Heart left ventricle (tissue), 16 donors: ENCODE measurements at regions not wholly inside any gene's neighbourhood (a gene's known extent, or its start where the extent isn't known, plus 50 kb on each side); places are given as distances from the start of the nearest gene placed in this dataset.

Source experiments
- ATAC-seq, 4 donors: fragments of 200-7000 bp; cut with Tn5 transposase; one replicate each; pipeline ENCODE4 v1.9.1; 2020 to 2022; ENCODE audit warnings: moderate library complexity in 4 of 4, mild to moderate bottlenecking in 3 of 4, moderate number of reproducible peaks in 1 of 4
- DNase-seq, 5 donors: peaks; one replicate each; pipeline ENCODE4 v3.0.0-alpha.2; 2020
- H3K27ac ChIP-seq, 12 donors: fragments of 200-600 bp; sonication (generic) in 4 of 12; one replicate each; pipeline versions ENCODE4 v1.5.0 to v1.8.0; 2016 to 2022; ENCODE audit warnings: mild to moderate bottlenecking in 2 of 12
- H3K27me3 ChIP-seq, 9 donors: fragments of 200-600 bp; sonication (generic) in 2 of 9; one replicate each; pipeline versions ENCODE4 v1.5.1 to v1.8.0; 2016 to 2022; ENCODE audit warnings: mild to moderate bottlenecking in 3 of 9
- H3K36me3 ChIP-seq, 9 donors: fragments of 200-600 bp; sonication (generic) in 2 of 9; one replicate each; pipeline versions ENCODE4 v1.5.0 to v1.8.0; 2018 to 2022; ENCODE audit warnings: mild to moderate bottlenecking in 2 of 9
- H3K4me1 ChIP-seq, 12 donors: fragments of 200-600 bp; sonication (generic) in 4 of 12; one replicate each; pipeline versions ENCODE4 v1.5.0 to v1.8.0; 2016 to 2022; ENCODE audit warnings: mild to moderate bottlenecking in 3 of 12
- H3K4me3 ChIP-seq, 12 donors: fragments of 200-600 bp; sonication (generic) in 4 of 12; one replicate each; pipeline versions ENCODE4 v1.5.0 to v1.8.0; 2017 to 2022; ENCODE audit warnings: mild to moderate bottlenecking in 9 of 12, moderate library complexity in 4 of 12
- H3K9me3 ChIP-seq, 12 donors: fragments of 200-600 bp; sonication (generic) in 4 of 12; one replicate each; pipeline versions ENCODE4 v1.5.0 to v1.8.0; 2016 to 2022; ENCODE audit warnings: mild to moderate bottlenecking in 1 of 12
- CTCF ChIP-seq, 12 donors: fragments of 200-600 bp; sonication (generic) in 4 of 12; IDR thresholded peaks; one replicate each; pipeline versions ENCODE4 v1.5.0 to v1.8.0; 2018 to 2022; ENCODE audit warnings: antibody characterized with exemption in 12 of 12, mild to moderate bottlenecking in 5 of 12
- POLR2A ChIP-seq, 2 donors: fragments of 450-650 bp; IDR thresholded peaks; one replicate each; pipeline ENCODE4 v1.6.1; 2017; ENCODE audit warnings: antibody characterized with exemption in 2 of 2, mild to moderate bottlenecking in 2 of 2, moderate library complexity in 2 of 2
- WGBS, 4 donors: extraction: QIAGEN DNeasy Blood & Tissue Kit in 2 of 4; methylation state at CpG; one replicate each; pipeline versions ENCODE4 v1.1.5 to v1.1.7; 2013 to 2018; 5-methylcytosine and 5-hydroxymethylcytosine counted together
- intact Hi-C, 10 donors: fragments of 100-400 bp; cut with DNase I; formaldehyde crosslinking; loops; one replicate each; pipeline versions ENCODE4 v1.11.1 to v1.14.2; 2022
- donor health status: ischemic (EF 13 %, LVEDD 7.1; RV severe dilation, severe dysfunction).
- donor health status: healthy with polysubstance abuse.
- donor health status: DM: no; HTN: yes; CAD: no.
- donor health status: DM: no; HTN: no; CAD: no.
- donor health status: ischemic (EF 25% LVEDD 6.9; RV normal size, moderate dysfunction).
- donor health status: ischemic (EF 25% LVEDD 5.7; RV mildly dilated, moderate dysfunction).
- donor health status: healthy.
- donor health status: DM: yes; HTN: yes; CAD: no.
- donor health status: ischemic (EF 35%, LVEDD 5.7; RV mildly dilated, moderate dysfunction).
- donor health status: nonischemic (EF 11% LVEDD 7.7; RV severe dilation, severe dysfunction).
- donor health status: DM: yes; HTN: yes; CAD: no.
- donor health status: PGD.
- donor health status: ischemic (EF 29% LVEDD 5.4; RV normal size, mild dysfunction).
- donor health status: nonischemic (EF 23%, LVEDD 6.1; RV moderate dilation, normal function).

GRCh38 chr19:31575846-31576335 is 226.7 kb upstream of the TSHZ3 start:
- WGBS, 4 donors = 74 to 79% (median 76%) methylated on average over 11 of the region's 11 CpGs
- H3K36me3 ChIP-seq = no peaks in the 10 kb centered on the region
- H3K27ac ChIP-seq = no peak overlapping the region
- TF ChIP-seq CTCF (IDR thresholded peaks at IDR 0.05) (no peak), POLR2A (IDR thresholded peaks at IDR 0.05) (no peak)
- intact Hi-C loops = no loop called here
- H3K4me3 ChIP-seq = no peak overlapping the region
- no peak for ATAC-seq
- H3K4me1 ChIP-seq = no peaks in the 10 kb centered on the region
- no peaks in the 10 kb centered on the region for H3K9me3 ChIP-seq
- peaks cover 0 to 11% (median 0%) of the 10 kb centered on the region in 9 donors for H3K27me3 ChIP-seq
- no peak for DNase-seq

GRCh38 chr19:31578326-31578725 is 229.1 kb upstream of the TSHZ3 start:
- TF ChIP-seq POLR2A (IDR thresholded peaks at IDR 0.05) = no peak
- WGBS, 4 donors = 73 to 84% (median 77%) methylated on average over 3 of the region's 3 CpGs
- intact Hi-C loops = no loop called here
- Histone ChIP-seq H3K36me3 (no peaks in the 10 kb centered on the region), H3K9me3 (no peaks in the 10 kb centered on the region), H3K27me3 (peaks cover 0 to 11% (median 0%) of the 10 kb centered on the region in 9 donors), H3K27ac (no peak overlapping the region), H3K4me3 (no peak overlapping the region), H3K4me1 (peaks cover 0 to 4% (median 0%) of the 10 kb centered on the region in 12 donors)
- ATAC-seq (no peak), DNase-seq (no peak)

- Histone ChIP-seq H3K4me1 (peaks cover 0 to 4% (median 0%) of the 10 kb centered on the region in 12 donors), H3K36me3 (no peaks in the 10 kb centered on the region), H3K27ac (peak overlapping the region in 3 of 12 donors; percentile 17 to 31 (median 24)), H3K27me3 (peaks cover 0 to 6% (median 0%) of the 10 kb centered on the region in 9 donors), H3K4me3 (no peak overlapping the region), H3K9me3 (no peaks in the 10 kb centered on the region)
- WGBS, 4 donors = 52 to 77% (median 69%) methylated on average over 1 of the region's 1 CpG
- peak in 3 of 4 donors; percentile 36 to 73 (median 55) for ATAC-seq
- intact Hi-C loops = no loop called here
- TF ChIP-seq POLR2A (IDR thresholded peaks at IDR 0.05) (no peak), CTCF (IDR thresholded peaks at IDR 0.05) (no peak)
- no peak for DNase-seq
Observed at GRCh38 chr19:31583148-31583547, 233.9 kb upstream of the TSHZ3 start.

GRCh38 chr19:31586282-31586681 is 237.0 kb upstream of the TSHZ3 start:
- intact Hi-C loops = no loop called here
- TF ChIP-seq POLR2A (IDR thresholded peaks at IDR 0.05) = no peak
- no peak for TF ChIP-seq CTCF (IDR thresholded peaks at IDR 0.05)
- Histone ChIP-seq H3K36me3 (no peaks in the 10 kb centered on the region), H3K4me1 (peaks cover 0 to 4% (median 0%) of the 10 kb centered on the region in 12 donors), H3K27ac (no peak overlapping the region), H3K27me3 (peaks cover 0 to 16% (median 0%) of the 10 kb centered on the region in 9 donors), H3K4me3 (no peak overlapping the region), H3K9me3 (no peaks in the 10 kb centered on the region)
- 75 to 78% (median 77%) methylated on average over 3 of the region's 3 CpGs for WGBS, 4 donors
- no peak for DNase-seq
- no peak for ATAC-seq

GRCh38 chr19:31589109-31589508 is 239.9 kb upstream of the TSHZ3 start:
- TF ChIP-seq CTCF (IDR thresholded peaks at IDR 0.05) = no peak
- TF ChIP-seq POLR2A (IDR thresholded peaks at IDR 0.05) = no peak
- Histone ChIP-seq H3K4me1 (no peaks in the 10 kb centered on the region), H3K4me3 (no peak overlapping the region), H3K27ac (no peak overlapping the region), H3K27me3 (peaks cover 0 to 17% (median 0%) of the 10 kb centered on the region in 9 donors), H3K9me3 (no peaks in the 10 kb centered on the region), H3K36me3 (no peaks in the 10 kb centered on the region)
- no peak for DNase-seq
- intact Hi-C loops = no loop called here
- ATAC-seq = no peak
- 74 to 83% (median 79%) methylated on average over 7 of the region's 7 CpGs for WGBS, 4 donors
